Middle frontal gyrus (tissue), 1 donor: ENCODE measurements at regions not wholly inside any gene's neighbourhood (a gene's known extent, or its start where the extent isn't known, plus 50 kb on each side); places are given as distances from the start of the nearest gene placed in this dataset.
"Not testable (repeated sequence)": the region's sequence is repeated elsewhere in the genome, so short reads cannot be mapped to it uniquely, and the experiment has no call there.

Source experiments
- DNase-seq: peaks from one replicate; pipeline ENCODE4 v3.0.0-alpha.2; 2015; ENCODE audit warnings: low spot score; ENCODE audit errors: extremely low spot score

DNA sequence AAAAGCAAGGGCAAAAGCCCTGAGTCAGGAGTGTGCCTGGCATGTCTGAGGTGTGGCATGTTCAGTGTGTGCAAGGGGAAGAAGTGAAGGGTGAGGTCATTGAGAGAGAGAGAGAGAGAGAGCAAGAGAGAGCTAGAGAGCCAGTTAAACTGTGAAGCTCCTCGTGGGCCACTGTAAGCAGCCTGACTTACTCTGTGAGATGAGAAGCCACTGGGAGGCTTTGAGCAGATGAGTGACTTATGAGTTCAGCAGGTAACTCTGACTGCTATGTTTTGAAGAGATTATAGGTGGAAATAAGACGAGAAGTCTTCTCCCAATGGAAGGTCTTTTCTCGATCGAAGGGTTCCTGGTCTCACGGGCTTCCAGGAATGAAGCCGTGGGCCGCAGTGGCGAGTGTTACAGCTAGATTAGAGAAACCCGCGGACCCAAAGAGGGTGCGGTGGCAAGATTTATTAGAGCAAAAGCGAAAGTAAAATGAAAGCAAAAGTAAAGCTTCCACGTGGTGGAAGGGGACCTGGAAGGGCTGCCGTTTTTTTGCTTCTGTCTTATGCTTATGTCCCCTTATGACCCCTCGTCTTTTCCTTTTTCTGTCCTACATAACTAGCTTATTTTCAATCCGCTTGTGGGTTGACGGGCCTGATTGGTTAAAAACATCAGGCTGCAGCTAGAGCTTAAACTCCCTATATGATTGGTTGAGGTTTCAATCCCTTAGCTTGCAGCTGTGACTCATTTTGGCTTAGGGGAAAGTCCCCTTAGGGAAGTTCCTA, 323.1 kb upstream of the FAM78B start:
- DNase-seq, result no peak

DNA sequence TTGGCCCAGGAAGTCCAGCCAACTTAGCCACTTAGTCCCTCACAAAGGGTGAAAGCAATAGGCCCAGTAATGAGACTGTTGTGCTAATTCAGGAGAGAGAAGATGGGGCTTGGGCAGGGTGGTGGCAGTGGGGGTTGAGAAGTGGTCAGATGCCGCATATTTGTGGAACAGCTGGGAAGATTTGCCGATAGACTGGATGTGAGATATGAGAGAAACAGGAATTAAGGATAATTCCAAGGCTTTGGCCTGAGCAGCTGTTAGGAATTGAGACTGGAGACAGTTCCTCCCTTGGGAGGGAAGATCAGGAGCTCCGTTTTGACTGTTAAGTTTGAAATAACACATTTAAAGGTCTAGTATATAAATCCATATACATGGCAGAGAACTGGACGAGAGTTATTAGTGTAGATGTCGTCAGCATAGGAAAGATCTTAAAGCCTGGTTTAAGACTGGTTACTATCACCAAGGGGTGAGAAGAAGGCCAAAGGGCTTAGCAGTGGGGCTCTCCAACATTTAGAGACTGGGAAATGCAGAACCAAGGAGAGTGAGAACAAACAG, 323.7 kb upstream of the FAM78B start:
- no peak for DNase-seq

- not testable (repeated sequence) for DNase-seq
These were observed 327.0 kb upstream of the FAM78B start for GRCh38 chr1:166493765-166494164.

DNA sequence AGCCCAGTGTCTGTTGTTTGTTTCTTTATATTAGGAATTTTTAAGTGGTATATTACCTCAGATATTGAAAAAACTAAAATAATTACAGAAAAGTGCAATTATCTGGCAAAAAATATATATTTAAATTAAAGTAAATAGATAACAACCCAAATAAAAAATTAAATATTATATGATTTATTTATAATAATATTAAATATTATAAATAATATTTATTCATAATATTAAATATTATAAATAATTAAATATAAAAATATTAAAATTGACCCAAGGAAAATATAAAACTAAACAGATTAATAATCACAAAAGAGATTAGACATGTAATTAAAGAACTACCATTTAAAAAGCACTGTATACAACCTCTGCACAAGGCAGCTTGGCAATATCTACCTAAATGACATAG, 331.9 kb upstream of the POGK start:
- no peak for DNase-seq

GRCh38 chr1:166511761-166512160, 327.5 kb upstream of the POGK start:
- DNase-seq, result no peak

DNA sequence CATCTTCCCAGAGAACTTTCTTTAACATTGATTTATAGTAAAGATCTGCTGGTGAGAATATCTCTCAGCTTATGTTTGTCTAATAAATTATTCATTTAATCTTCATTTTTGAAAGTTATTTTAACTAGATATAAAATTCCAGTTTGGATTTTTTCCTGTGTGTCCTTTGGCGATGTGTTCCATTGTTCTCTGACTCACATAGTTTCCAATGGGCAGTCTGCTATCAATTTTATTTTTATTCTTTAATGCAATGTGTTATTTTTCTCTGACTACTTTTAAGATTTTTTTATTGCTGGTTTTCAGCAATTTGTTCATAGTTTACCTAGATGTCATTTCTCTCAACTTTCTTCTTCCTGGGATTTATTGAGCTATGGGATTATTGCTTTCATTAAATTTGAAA, 325.2 kb upstream of the POGK start:
- DNase-seq, result no peak

- no peak for DNase-seq
These were observed 311.5 kb upstream of the POGK start for GRCh38 chr1:166527752-166528151.

DNA sequence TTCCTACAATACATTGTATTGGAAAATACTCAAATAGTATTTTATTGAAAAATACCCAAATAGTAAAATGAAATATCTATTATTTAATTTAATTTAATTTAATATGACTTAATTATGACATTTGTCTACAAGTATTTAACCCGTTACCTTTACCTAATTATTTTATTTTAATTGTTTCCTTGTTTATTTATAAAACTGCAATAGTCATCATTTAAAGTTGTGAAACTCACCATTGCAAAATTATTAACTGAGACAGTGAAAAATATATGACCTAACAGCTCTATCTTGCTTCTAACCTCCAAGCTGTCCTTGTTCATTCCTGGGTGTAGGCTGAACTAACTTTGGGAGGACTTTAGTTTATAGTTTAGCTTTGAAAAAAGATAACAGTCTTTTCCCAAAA, 300.6 kb upstream of the POGK start:
- no peak for DNase-seq

DNA sequence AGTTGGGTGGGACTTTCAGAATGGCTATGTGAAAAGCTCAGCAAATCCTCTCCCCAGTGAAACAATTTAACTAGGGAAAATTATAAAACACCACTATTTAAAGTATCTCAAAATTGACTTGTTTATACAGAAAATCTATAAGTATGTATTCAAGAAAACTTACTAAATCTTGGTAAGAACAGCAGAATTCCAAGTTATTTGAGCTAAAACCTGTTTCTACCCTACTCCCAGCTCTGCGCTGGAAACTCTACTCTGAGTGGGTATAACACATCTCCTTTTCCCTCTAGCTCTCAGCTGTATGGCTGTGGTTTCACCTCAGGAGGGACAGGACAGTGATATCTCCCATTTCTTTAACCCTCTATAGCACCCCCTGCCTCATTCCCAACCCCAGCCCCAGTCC, 295.2 kb upstream of the POGK start:
- DNase-seq, result no peak

- no peak for DNase-seq
These were observed 294.7 kb upstream of the POGK start for GRCh38 chr1:166544561-166544960.

DNA sequence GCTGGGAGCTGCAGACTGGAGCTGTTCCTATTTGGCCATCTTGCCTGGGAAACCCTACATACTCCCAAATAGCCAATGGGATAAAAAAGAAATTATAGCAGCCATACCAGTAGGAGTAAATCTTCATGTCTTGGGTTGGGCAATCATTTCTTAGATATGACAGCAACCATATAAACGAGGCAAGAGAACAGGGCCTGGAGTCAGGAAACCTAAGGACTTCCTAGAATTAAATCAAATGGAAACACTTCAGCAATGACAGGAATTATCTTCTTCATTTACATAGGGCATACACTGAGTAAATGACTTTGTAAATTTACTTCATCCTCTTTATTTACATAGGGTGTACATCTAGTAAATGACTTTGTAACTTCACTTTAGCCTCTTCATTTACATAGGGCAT, 286.6 kb upstream of the POGK start:
- no peak for DNase-seq

- DNase-seq, result no peak
These were observed 268.3 kb upstream of the POGK start for GRCh38 chr1:166570954-166571353.

GRCh38 chr1:166573199-166573598, 266.1 kb upstream of the POGK start:
- no peak for DNase-seq

DNA sequence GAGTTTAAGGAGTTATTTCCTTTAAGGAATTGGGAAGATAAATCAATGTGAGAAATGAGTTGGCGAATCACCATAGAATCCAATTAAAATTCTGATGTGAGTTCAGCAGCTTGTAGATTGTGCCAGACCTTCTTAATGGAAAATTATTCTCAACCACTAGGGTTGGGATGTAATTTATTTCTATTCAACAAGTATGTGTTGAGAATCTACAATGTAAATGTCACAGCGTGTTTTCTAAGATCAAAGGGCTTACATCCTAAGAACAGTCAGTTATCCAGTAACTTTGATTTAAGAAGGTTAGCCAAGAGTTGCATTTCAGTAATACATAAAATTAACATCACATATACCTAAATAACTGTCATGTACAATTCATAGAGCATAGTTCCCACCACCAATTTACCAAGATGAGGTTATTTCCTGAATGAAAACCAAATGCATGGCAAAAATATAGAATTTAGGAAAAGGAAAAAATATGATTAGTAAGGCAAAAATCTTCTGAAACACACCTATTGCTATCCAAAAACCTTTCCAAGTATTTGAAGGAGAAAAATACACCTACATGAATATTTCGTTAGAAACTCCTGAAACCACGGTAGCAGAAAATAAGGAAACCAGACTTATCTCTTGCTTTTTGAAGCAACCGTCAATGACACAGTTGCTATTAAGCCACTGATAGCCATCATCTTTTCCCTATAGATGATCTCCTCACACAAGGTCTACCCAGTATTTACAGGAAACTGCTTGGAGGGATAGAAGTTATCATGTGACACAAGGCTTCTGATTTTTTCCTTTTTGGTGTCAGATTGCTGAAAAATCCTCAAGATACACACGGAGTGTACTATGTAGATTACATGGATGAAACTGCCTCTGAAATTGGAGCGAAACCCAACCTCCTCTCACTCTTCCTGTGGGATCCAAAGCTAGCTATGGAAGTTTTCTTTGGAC, 259.4 kb upstream of the POGK start:
- no peak for DNase-seq

DNA sequence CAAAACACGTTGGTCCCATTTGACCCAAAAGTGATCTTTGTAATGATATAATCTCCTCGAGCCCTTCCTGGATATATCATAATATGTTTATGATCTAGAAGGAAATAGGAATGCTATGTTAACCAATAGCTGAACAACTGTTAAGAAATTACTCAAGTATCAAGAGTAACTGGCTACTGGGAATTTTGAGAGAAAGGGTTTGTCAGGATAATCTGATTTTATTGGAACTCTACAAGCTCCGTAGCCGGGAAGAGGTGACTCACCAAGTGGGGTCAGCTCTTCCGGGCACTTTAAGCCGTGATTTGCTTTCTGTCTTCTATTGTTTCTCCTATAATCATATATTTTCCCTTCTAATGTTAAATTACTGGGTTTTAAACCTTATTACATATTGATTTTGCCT, 250.5 kb upstream of the POGK start:
- no peak for DNase-seq

- no peak for DNase-seq
These were observed 249.1 kb upstream of the POGK start for GRCh38 chr1:166590161-166590560.

GRCh38 chr1:166594646-166595045, 244.6 kb upstream of the POGK start:
- no peak for DNase-seq

- no peak for DNase-seq
These were observed 241.8 kb upstream of the POGK start for GRCh38 chr1:166597516-166597915.

DNA sequence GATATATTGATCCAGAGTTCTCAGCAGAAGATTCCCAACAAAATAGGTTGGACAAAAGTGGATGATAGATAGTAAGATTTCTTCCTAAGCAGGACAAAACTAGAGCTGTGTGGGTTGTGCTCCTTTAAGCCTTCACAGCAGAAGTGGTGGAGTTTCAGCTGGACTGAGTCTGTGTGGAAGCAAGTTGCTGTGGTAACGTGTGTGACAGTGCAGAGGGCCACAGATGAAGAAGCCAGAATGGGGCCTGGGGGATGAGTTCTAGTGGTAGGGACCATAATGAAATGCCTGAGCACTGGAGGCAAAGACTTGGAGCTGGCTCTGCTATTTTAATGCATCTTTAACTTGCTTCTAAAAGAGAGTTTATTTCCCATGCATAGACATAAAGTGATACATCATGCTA, 238.7 kb upstream of the POGK start:
- DNase-seq, result no peak

DNA sequence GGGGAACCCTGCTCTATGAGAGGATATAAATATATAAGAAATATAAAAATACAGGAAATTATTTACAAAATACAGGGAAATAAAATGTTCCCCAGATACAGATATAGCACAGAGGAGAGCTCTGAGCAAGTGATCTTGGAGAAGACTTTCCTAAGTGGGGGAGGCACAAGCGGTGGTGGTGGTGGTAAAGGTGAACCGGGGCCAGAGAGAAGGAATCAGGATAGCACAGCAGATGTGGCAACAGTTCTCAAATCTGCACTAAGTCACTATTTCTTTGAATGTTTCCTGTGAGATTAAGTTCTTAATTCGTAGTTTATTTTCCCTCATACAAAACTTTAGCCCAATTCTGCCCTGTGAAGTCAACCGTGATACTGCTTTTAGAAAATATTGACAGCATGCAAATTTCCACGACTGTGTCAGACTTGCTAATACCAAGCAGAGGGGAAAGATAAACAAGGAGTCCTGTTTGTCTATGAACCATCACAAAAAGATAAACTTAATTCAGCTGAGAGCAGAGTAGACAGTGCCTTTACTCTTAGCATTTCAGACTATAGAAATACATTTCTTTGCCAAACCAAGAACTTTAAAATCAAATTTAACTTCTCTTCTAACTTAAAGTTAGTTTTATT, 237.5 kb upstream of the POGK start:
- DNase-seq, result no peak

GRCh38 chr1:166602801-166603200, 236.5 kb upstream of the POGK start:
- DNase-seq, result not testable (repeated sequence)

GRCh38 chr1:166603296-166603695, 236.0 kb upstream of the POGK start:
- DNase-seq, result no peak
